Esophagus muscularis mucosa (tissue), 4 donors: ENCODE measurements at regions not wholly inside any gene's neighbourhood (a gene's known extent, or its start where the extent isn't known, plus 50 kb on each side); places are given as distances from the start of the nearest gene placed in this dataset.

ENCODE experiments used
- EP300 ChIP-seq: sonication (generic); formaldehyde crosslinking; IDR thresholded peaks from one replicate; pipeline ENCODE4 v1.6.1; 2017; ENCODE audit warnings: antibody characterized with exemption
- POLR2AphosphoS5 ChIP-seq, 2 donors: sonication (generic); formaldehyde crosslinking; IDR thresholded peaks; one replicate each; pipeline ENCODE4 v1.6.1; 2017; ENCODE audit warnings: antibody characterized with exemption in 2 of 2
- TF ChIP-seq, protein P1 (sequence below), 3 experiments: fragments of 200-600 bp in 2 of 3; fragments of 450-650 bp in 1 of 3; sonication (generic) in 2 of 3; IDR thresholded peaks; one replicate each; pipeline ENCODE4 v1.5.1; 2017 to 2019; ENCODE audit warnings: antibody characterized with exemption in 3 of 3, mild to moderate bottlenecking in 2 of 3, moderate library complexity in 1 of 3

DNA sequence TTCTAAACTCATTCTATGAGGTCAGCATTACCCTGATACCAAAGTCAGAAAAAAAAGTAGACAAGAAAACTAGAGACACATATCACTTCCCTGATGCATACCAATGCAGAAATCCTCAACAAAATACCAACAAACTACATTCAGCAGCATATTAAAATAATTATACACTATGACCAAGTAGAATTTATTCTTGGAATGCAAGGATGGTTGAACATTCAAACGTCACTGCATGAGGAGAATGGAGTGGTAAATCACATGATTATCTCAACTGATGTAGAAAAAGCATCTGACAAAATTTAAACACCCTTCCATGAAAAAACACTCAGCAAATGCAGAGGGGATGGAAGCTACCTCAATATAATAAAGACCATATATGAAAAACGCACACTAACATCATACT, 155.0 kb upstream of the KCNJ18 start:
- TF ChIP-seq POLR2AphosphoS5 (IDR thresholded peaks at IDR 0.05) (no peak), EP300 (no peak)
- TF ChIP-seq, protein P1, sequence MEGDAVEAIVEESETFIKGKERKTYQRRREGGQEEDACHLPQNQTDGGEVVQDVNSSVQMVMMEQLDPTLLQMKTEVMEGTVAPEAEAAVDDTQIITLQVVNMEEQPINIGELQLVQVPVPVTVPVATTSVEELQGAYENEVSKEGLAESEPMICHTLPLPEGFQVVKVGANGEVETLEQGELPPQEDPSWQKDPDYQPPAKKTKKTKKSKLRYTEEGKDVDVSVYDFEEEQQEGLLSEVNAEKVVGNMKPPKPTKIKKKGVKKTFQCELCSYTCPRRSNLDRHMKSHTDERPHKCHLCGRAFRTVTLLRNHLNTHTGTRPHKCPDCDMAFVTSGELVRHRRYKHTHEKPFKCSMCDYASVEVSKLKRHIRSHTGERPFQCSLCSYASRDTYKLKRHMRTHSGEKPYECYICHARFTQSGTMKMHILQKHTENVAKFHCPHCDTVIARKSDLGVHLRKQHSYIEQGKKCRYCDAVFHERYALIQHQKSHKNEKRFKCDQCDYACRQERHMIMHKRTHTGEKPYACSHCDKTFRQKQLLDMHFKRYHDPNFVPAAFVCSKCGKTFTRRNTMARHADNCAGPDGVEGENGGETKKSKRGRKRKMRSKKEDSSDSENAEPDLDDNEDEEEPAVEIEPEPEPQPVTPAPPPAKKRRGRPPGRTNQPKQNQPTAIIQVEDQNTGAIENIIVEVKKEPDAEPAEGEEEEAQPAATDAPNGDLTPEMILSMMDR (IDR thresholded peaks at IDR 0.05) = no peak
